Forelimb muscle (tissue), 1 donor: ENCODE measurements at regions not wholly inside any gene's neighbourhood (a gene's known extent, or its start where the extent isn't known, plus 50 kb on each side); places are given as distances from the start of the nearest gene placed in this dataset.
"Not testable (repeated sequence)": the region's sequence is repeated elsewhere in the genome, so short reads cannot be mapped to it uniquely, and the experiment has no call there.

Experiments
- DNase-seq: peaks from one replicate; pipeline ENCODE4 v3.0.0-alpha.2; 2013; ENCODE audit warnings: low read depth

DNA sequence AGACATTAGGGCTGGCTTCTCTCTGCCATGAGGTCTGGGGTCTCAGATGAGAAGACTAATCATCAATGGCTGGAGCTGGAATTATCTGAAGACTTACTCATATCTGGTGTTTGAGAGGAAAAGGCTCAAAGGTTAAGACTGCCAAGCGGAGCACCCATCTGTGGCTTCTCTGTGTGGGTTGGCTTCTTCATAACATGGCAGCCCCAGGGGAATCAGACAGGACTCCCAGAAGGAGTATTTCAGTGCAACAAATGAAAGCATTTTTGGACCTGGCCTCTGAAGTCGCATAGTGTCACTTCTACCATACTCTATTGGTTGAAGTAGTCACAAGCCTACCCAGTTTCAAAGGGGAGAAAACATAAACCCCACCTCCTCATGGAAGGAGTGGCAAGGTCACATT, 171.8 kb upstream of the KRR1 start:
- DNase-seq = no peak

DNA sequence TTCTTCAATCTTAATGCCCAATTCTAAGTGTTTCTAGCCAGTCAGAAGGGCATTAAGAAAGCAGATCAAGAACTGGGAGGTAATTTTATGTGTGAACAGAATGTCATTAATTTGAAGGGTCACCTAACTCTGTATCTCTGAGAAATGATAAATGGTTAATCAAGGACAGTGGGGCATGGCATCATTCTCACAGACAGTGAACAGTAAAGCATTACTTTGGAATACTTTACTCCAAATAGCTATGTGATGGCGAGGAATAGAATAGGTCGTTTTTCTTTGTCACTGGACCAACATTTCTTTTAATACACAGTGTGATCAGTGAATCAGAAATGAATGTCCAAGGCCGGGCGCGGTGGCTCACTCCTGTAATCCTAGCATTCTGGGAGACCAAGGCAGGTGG, 166.1 kb upstream of the KRR1 start:
- no peak for DNase-seq

DNA sequence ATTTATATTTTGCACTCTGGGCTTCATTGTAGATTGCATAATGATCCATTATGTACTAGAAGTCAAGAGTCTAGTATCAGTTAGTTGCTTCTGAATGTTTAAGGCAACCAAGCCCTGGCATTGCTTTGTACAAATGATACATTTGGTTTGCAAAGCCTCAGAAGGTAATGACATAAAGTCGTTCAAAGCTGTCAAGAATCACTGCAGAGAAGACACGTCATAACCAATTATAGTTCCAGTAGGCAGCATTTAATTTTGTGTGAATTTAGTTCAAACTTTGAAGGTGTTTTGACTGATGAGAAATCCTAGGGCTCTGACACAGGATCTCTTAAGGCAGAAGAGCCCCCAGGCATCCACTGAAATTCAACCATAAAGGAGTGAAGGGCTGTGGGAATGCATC, 163.0 kb upstream of the KRR1 start:
- no peak for DNase-seq

DNA sequence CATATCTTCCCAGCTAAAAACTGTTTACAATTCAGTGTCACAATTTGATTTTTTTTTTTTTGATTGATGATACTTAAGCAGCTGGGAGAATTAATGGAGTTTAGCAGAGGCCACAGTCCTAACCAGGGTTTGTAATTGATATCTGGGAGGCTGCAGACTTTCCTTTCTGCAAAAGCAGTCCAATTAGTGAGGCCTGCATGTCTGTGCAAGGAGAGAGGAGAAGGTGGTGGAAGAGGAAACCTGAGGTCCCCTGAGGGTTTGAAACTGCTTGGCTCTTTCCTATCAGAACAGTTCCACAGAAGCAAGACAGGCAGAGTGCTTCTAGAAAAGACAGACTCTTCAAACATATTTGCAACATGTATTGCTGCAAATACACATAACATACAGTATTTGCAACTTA, 160.8 kb upstream of the KRR1 start:
- no peak for DNase-seq

DNA sequence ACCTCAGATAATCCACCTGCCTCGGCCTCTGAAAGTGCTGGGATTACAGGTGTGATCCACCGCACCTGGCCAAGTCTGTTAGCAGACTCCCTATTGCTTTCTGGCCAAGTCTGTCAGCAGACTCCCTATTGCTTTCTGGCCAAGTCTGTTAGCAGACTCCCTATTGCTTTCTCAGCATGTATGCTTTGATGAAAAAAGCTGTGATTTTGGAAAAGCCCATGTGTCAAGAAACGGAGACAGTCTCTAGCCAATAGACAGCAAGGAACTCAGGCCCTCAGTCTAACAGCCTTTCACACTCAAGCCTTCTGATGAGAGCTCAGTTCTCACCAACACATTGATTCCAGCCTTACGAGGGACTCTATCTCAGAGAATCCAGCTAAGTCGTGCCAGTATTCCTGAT, 158.8 kb upstream of the KRR1 start:
- no peak for DNase-seq

DNA sequence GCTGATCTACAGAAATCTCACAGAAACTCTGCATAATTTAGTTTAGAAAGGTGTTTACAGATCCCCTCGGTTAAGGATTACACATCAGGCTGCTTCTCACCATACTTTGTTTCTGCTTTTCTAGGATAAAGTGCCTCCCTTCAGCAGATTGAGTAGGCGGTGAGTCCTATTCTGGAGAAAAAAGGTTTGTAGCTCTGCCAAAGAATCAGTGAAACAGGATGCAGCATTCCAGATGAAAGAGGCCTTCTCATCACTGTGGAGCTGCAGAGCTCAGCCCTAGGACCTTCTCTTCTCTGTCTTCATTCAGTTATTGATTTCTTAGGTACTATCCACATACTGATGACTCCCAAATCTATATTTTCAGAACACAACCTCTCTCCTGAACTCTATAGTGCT, 155.5 kb upstream of the KRR1 start:
- no peak for DNase-seq

DNA sequence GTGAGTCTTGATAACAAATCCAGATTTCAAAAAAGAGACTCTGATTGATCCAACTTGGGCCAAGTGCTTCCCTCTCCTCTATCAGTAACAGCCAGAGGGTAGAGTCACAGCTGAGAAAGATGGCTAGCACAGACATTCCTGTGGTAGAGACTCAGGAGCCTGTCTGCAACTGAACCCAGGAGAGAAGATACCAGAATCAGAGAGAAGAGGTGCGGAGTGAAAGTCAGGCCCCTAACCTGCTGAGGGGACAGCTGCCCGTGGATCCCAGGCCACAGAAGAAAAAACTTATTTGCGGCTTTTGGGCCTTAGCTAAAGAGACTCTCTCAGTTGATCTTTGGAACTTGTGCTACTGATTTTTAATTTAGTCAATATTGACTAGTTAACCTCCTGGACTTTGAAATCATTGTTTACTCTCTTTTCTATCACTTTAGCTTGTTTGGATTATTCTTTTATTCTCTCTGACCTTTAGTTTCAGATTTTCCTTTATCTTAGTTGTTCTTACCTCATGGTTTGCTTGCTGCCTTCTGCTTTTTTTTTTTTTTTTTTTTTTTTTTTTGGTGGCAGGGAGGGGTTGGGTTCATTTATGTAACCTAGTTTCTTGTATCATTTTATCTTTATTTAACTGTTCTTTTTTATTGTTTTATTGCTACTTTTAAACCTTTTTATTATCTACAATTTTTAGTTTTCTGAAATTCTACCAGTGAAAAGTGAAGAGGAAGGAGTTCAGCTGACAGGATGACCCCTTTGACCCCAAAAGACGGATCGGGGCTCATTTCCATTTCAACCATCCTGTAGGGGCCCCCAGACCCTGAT, 154.9 kb upstream of the KRR1 start:
- DNase-seq = no peak

DNA sequence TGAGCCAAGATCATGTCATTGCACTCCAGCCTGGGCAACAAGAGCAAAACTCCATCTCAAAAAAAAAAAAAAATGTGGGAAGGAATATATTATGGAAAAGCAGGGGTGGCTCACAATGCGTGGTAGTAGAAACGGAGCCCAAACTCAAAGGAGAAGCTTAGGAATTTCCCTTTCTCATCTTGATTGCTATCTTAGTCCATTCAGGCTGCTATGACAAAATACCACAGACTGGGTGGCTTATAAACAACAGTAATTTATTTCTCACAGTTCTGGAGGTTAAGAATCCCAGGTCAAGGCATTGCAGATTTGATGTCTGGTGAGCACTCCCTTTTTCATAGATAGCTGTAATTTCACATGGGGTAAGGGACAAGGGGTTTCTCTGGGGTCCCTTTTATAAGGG, 153.8 kb upstream of the KRR1 start:
- no peak for DNase-seq

DNA sequence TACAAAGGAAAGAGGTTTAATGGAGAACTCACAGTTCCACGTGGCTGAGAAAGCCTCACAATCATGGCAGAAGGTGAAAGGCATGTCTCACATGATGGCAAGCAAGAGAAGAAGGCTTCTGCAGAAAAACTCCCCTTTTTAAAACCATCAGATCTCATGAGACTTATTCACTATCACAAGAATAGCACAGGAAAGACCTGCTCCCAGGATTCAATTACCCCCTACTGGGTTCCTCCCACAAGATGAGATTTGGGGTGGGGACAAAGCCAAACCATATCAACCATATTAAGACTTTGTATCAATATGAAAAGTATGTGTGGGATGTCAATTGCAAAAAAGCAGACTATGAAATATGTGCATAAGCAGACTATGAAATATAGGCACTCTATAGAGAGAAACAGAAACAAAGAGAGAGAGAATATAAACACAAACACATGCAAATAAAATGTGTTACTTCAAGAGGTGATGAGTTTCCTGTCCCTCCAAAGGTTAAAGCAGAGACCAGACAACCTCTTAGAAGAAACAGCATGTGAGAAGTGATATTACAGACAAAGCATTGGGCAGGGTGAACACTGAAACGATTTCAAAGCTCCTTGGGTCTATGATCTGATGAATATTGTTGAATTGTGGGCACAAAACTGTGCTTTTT, 151.2 kb upstream of the KRR1 start:
- DNase-seq = no peak

DNA sequence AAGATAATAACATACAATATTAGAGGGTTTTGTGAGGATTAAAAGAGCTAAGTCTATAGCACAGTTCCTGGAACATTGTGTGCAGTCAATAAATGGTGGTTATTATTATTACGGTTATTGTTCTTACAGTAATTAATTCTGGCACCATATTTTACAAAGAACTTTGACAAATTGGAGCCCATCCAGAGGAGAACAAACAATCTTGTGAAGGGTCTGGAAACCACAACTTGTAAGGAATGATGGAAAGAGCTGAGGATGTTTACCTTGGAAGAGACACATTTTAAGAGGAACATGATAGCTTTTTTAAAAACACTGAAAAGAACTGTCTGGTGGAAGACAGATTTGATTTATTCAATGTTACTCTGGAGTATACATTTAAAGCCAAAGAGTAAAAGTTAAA, 150.5 kb upstream of the KRR1 start:
- DNase-seq = no peak

DNA sequence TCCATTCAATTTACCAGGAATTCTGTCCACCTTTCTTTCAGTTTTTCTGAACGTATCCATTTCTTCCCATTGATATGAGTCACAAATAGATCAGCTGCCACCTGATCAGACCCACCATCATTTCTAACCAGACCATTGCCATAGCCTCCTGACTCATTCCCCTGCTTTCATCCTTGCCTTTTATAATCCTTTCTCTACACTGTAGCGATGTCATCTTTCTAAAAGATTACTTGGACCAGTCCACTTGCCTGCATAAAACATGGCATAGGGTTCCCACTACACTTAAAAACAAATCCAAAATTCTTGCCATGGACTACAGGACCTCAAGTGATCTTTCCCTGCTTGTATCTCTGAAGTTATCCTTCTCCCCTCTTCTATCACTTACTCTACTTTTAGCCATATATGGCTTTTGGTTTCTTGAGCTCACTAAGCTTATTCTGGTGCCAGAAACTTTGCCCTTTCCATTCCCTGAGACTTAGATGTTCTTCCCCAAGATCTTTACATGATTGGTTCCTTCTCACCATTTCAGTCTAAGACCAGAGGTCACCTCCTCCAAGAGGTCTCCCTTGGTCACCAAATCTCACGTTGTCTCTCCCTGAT, 149.5 kb upstream of the KRR1 start:
- DNase-seq = no peak

DNA sequence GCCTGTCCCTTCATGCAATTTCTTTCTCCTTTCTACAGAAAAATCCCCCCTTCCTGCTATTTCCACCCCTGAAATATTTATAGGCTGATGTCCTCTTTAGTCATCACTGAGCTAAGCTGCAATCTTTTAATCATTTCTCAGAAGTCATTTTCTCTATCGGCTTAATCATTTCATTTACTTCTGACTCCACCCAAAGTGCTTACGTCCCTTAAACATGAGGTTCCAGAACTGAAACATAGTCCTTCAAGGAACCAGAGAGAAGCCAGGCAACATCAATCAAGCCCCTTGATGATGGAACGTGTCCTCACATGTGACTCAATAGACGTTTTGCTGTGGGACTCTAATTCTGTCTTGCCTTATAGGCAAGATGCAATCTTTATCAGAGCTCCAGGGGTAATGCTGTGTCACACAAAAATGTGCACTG, 148.7 kb upstream of the KRR1 start:
- DNase-seq = no peak

DNA sequence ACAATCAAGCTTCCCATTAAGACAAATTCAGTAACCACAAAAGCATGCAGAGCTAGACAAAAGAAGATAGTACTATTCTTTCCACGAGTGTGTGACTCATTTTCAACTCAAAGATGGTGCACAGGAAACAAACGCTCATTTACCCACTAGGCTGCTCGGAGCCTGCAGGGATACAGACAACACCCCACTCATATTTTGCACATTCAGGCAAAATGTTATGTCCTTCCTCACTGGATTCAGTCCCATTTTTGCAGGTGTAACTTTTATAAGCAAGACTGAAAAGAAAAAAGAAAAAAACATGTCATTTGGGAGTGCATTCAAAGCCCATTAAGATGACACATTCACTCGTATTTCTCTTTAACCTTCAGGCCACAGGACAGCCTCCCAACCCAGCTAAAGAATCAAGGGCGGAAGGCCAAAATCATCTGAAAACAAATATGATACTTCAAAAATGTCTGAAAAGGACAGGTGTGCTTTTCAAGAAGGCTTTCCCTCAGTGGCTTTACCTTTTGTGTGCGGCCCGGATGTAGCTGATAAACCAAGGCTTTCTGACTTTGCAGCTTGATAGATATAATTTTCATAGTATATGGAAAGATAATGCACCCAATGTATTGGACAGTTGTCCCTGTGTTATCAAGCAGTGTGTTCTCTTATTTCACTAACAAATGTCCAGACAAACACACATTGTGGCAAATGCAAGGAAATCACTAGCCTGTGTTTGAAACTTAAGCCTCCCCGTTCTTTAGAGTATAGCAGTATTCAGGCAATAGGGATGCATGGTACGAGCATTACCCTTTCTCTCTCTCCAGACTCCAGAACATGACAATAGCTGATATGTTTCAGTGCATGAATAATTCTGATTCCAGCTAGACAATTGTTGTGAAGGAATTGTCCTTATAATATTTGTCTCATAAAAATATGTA, 147.8 kb upstream of the KRR1 start:
- DNase-seq = no peak

DNA sequence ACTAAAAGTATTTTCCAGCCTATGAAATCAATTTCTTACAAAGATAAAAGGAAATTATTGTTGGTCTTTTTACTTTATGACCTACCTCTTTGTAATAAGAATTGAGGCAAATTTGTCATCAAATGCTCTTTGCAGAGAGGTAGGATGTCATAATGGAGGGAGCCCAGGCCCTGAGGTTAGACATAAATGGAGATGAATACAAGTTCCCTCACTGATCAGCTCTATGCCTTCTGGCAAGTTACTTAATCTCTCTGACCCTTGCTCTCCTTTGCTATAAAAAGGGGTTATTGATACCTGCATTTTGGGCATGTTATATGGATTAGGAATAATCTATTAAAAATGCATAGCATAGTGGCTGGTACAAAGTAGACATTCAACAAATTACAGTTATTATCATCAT, 146.9 kb upstream of the KRR1 start:
- DNase-seq = no peak

DNA sequence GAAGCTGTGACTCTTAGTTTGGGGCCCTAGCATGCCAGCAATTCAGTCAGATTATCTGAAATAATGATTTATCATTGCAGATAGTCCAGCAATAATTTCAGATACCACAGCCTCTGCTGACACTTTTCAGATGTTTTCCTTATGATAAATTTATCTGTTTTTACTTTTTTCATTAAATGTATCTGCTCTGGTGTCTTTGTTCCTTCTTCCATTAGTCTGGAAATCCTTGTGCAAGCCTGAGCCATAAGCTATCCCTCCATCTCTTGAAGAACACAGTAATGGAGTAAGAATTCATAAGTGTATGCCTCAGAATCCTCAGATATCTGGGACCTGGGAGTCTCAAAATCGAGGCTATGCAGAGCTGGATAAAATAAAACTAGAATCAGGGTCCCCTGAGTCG, 146.4 kb upstream of the KRR1 start:
- DNase-seq = no peak

DNA sequence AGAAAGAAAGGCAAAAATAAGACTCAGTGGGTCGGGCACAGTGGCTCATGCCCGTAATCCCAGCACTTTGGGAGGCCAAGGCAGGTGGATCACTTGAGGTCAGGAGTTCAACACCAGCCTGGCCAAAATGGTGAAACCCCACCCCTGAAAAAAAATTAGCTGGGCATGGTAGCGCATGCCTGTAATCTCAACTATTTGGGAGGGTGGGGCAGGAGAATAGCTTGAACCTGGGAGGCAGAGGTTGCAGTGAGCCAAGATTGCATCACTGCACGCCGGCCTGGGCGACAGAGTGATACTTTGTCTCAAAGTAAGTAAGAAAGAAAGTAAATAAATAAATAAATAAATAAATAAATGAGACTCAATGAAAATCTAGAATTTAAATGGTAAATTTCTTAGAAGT, 145.9 kb upstream of the KRR1 start:
- DNase-seq = not testable (repeated sequence)

DNA sequence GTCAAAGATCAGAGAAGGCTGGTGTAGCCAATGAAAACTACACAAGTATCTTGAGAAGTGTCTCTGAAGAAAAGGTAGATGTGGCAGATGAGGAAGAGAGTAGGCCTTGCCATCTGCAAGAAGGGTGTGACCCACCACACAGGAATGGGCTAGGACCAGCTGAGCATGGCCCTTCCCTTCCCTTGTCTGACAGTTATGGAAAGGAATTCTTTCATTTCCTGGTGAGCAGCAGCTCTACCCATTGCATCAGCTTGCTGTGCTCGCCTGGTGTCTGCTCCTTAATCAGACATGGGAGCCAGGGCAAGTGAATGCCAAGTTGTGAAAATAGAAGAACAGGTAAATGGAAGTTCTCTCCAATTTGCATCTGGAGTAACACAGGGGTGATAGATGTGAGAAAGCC, 145.2 kb upstream of the KRR1 start:
- DNase-seq = no peak

DNA sequence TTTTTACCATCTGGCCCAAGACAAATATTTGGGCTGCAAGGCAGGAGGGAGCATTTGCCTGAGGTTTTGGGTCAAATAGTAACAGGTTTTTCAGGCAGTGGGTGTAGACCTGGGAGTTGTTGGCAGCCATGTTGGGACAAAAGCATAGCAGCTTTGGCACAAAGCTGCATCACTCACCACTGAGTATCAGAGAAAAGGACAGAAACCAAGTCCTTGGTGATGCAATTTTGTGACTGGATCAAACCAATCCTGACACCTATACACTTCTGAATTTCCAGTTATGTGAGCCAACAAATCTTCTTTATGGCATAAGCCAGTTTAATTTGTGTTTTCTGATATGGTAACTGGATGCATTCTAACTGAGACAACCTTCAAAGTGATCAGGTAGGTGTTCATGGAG, 144.8 kb upstream of the KRR1 start:
- DNase-seq = no peak

DNA sequence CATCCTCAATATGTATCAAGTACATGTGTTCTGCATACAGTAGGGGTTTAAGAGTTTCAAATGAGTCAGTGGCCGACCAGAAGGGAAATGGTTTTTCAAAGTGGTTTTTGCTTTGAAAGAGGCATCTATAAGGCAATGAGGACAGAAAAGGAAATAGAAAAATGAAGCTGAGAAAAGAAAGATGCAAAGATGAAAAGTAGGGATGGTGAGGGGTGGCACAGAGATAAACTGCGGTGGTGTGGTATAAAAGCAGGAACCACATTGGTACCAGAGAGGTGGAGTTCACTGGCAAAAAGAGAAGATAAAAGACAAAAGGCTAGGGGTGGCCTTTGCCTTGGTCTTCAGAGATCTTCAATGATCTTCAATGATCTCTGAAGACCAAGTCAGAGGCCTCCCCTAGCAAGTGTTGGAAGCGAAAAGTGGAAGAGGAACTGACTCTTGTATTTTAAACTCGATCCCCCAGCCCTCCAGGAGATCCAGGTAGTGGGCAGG, 144.0 kb upstream of the KRR1 start:
- DNase-seq = no peak

DNA sequence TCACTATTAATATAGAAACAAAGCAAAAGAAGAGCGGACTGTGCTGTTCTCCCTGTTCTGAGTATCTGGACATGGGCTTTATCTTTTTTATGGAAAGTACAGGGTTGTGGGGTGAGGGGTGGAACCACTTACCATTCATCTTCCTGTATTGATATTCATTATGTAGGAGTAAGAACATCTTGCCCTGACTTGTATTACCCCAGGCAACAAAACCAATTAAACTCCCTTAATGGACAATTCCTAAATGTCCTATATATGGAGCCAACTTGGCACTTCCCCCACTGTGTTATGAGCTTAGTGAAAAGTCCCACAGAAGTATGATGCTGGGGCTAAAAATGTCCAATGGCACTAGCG, 139.9 kb upstream of the KRR1 start:
- no peak for DNase-seq

DNA sequence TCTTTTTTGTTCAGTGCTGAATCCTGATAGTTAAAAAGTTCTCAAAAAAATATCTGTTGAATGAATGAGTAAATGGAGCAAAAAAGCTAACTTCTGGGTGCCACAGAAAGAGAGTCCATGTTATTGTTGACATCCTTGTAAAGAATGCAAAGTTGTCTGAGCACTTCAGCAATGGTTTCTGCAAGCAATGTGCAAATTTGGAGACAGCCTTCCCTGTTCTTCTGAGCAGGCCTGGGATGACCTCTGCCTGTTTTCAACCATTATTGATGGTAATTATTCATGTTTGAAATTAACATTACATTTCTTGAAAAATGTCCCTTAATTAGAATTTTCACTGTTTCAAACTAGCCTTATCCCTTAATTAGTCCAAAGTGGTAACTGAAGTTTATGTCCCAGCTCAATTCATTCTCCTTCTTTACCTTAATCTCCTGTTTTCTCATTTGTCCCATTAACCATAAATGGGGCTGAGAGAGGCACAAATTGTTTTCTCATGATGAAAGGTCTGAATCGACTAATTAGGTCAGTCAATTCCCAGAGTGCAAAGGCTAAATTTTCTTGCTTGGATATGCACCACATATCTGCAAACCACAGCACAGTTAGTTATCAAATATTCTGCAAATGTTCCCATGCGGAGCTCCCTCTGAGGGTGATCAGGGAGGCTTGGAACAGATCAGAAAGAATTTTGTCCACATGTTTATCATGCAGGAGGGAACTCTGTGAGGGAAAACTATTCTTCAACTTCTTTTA, 139.4 kb upstream of the KRR1 start:
- DNase-seq = no peak
